GM23338 (cell line): ENCODE measurements at regions not wholly inside any gene's neighbourhood (a gene's known extent, or its start where the extent isn't known, plus 50 kb on each side); places are given as distances from the start of the nearest gene placed in this dataset.

Experiments
- CTCF ChIP-seq, 2 experiments: fragments of 200-600 bp in 1 of 2; sonication (generic) in 1 of 2; conservative IDR thresholded peaks; 2 replicates each; pipeline versions ENCODE4 v1.5.1 to v1.6.1; 2016 to 2017; ENCODE audit warnings: antibody characterized with exemption in 2 of 2, low read depth in 2 of 2, mild to moderate bottlenecking in 2 of 2, moderate library complexity in 1 of 2
- EZH2 ChIP-seq: fragments of 200-600 bp; sonication (generic); IDR thresholded peaks from one replicate; pipeline ENCODE4 v1.8.0; 2017; ENCODE audit warnings: antibody characterized with exemption, mild to moderate bottlenecking, low read depth; ENCODE audit not compliant: unreplicated experiment
- EZH2phosphoT487 ChIP-seq: fragments of 200-600 bp; sonication (generic); IDR thresholded peaks from one replicate; pipeline ENCODE4 v1.8.1; 2018; ENCODE audit warnings: antibody characterized with exemption; ENCODE audit not compliant: unreplicated experiment
- POLR2AphosphoS5 ChIP-seq: IDR thresholded peaks from 2 replicates; pipeline ENCODE4 v1.6.1; 2016; ENCODE audit warnings: antibody characterized with exemption, low read depth

DNA sequence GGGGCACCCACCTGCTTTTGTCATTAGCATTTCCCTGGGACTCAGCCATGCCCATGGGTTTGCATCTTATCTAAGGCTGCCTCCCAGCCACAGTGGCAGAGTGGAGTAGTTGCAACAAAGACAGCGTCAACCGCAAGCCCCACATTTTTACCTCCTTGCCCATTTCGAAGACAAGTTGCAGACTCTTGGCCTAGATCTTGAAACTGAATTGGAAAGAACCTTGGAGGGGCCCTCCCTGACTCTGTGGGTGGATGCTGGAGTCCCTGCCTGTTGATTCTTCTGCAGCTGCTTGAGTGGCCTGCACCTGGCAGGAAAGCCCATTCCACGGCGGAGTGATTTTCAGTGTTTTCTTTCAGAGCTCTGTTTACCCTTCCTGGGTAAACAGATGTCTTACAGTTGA, 309.0 kb downstream of the VRK1 start:
- no peak for TF ChIP-seq POLR2AphosphoS5
- no peak for TF ChIP-seq EZH2
- no peak; a peak in 1 of 4 replicates for TF ChIP-seq CTCF (conservative IDR thresholded peaks at IDR 0.05; ENCODE audit: low read depth in 2 of 2)
- TF ChIP-seq EZH2phosphoT487 = no peak
